ENCODE measurements at regions not wholly inside any gene's neighbourhood (a gene's known extent, or its start where the extent isn't known, plus 50 kb on each side); places are given as distances from the start of the nearest gene placed in this dataset.

DNA sequence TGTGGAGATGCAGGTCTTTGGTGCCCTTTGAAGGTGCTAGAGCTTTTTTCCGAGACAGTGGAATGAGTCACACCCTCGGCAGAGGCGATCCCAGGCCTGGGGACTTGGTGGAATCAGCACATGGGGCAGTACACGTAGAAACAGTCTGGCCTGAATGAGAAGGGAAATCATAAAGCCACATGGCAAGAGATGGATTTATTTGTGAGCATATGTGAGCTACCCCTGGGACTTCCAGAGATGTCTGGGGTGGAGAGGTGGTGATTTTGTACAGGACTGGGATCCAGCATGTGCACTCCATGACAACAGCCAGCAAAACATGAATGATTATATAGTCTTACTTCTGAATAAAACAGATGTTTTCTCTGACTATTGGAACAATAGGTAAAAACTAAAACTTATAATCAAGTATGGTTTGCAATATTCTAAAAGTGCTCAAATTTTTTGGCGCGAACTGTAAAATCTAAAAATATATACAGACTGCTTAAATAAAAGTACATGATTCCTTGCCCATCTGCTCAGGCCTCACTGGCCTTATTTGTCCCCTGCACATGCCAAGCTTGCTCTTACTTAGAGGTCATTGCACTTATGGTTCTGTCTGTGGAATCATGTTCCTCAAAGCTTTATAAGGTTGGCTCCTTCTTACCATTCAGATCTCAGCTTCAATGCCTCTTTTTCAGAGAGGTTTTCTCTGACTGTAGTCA is 54.7 kb upstream of the SMARCA2 start:
- no peaks in the 10 kb centered on the region for H3K9me3 ChIP-seq (replicated peaks; ENCODE audit: control insufficient read depth, insufficient read depth, low read length)
- BruUV-seq (replicated peaks): no TSS peak
- no peak overlapping the region for H3K4me2 ChIP-seq (ENCODE audit: insufficient read depth, low read length)
- ChIA-PET CTCF (no interaction called here), POLR2A (no interaction called here)
- dilution Hi-C loops (cut with MboI; ENCODE audit: extremely low pct_ligation_motif_present, low sequenced_read_pairs) (no loop called here), intact Hi-C loops (cut with micrococcal nuclease) (no loop called here)
- no peaks in the 10 kb centered on the region for H3K9me1 ChIP-seq (replicated peaks; ENCODE audit: control insufficient read depth, extremely low read depth, insufficient read depth, low read length)
- TF ChIP-seq MAX (IDR thresholded peaks at IDR 0.05; ENCODE audit: insufficient read depth, insufficient read length): no peak
- TF ChIP-seq FOS (IDR thresholded peaks at IDR 0.05; ENCODE audit: borderline replicate concordance, insufficient read depth, low read length): no peak
- no peak for TF ChIP-seq CTCF (IDR thresholded peaks at IDR 0.05; ENCODE audit: extremely low read depth in 1 of 2, insufficient read depth in 1 of 2, low read depth in 1 of 2, low read length in 2 of 2)
- TF ChIP-seq JUN (IDR thresholded peaks at IDR 0.05; ENCODE audit: borderline replicate concordance, insufficient read depth, insufficient read length, low read depth): no peak
- no peak for TF ChIP-seq POLR2AphosphoS5 (IDR thresholded peaks at IDR 0.05; ENCODE audit: insufficient read depth, low read depth, low read length)
- TF ChIP-seq MYC (IDR thresholded peaks at IDR 0.05; ENCODE audit: low read depth, low read length): no peak
- no peak for TF ChIP-seq GATA2 (IDR thresholded peaks at IDR 0.05; ENCODE audit: insufficient read depth, insufficient read length, low read depth, low read length)
- no peak for TF ChIP-seq EZH2 (IDR thresholded peaks at IDR 0.05; ENCODE audit: borderline replicate concordance, low read depth, low read length, severe bottlenecking)
- no peak for TF ChIP-seq POLR2A (IDR thresholded peaks at IDR 0.05; ENCODE audit: low read depth, low read length)
- DNase-seq (ENCODE audit: low read depth, low spot score): no peak
- H3K79me2 ChIP-seq (ENCODE audit: control insufficient read depth, insufficient read depth, low read length): no peaks in the 10 kb centered on the region
- H3K4me1 ChIP-seq (ENCODE audit: control insufficient read depth, extremely low read depth, insufficient read depth, low read length): no peaks in the 10 kb centered on the region
- no peaks in the 10 kb centered on the region for H3K27me3 ChIP-seq (ENCODE audit: control insufficient read depth in 2 of 2, insufficient read depth in 2 of 2, low read length in 2 of 2)
- no peak overlapping the region for H3K4me3 ChIP-seq (replicated peaks in 1 of 3; ENCODE audit: insufficient read depth in 1 of 3, low read depth in 1 of 3, low read length in 3 of 3)
- H2AFZ ChIP-seq (ENCODE audit: low read depth, low read length): no peak overlapping the region
- H3K27ac ChIP-seq (ENCODE audit: insufficient read depth, low read depth, low read length): no peak overlapping the region
- H4K20me1 ChIP-seq (replicated peaks; ENCODE audit: control insufficient read depth, extremely low read depth, insufficient read depth, low read length): no peaks in the 10 kb centered on the region
- H3K9ac ChIP-seq (replicated peaks; ENCODE audit: extremely low read depth, insufficient read depth, low read length): no peak overlapping the region
- no peaks in the 10 kb centered on the region for H3K36me3 ChIP-seq (ENCODE audit: control insufficient read depth in 2 of 2, extremely low read depth in 1 of 2, insufficient read depth in 2 of 2, low read length in 2 of 2)
- FAIRE-seq: no peak

Data from endothelial cell of umbilical vein (primary cell).